ENCODE measurements at regions not wholly inside any gene's neighbourhood (a gene's known extent, or its start where the extent isn't known, plus 50 kb on each side); places are given as distances from the start of the nearest gene placed in this dataset.

GRCh38 chr2:217149087-217149660 is 289.3 kb upstream of the TNP1 start:
- no peak for DNase-seq

DNA sequence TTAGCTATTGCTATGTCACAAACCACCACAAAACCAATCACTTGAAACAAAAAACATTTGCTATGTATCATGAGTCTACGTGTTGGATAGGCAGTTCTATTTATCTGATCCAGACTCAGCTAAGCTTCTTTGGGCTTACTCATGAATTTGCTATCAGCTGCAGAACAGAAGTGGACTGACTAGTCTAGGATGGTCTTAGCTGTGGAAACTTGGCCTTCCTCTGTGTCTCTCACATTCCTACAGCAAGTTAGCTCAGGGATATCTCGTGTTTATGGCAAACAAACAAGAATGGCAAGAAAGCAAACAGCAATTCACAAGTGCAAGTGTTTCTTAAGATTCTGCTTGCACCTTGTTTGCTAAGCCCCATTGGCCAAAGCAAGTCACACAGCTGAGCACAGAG is 288.0 kb upstream of the TNP1 start:
- DNase-seq, result no peak

DNA sequence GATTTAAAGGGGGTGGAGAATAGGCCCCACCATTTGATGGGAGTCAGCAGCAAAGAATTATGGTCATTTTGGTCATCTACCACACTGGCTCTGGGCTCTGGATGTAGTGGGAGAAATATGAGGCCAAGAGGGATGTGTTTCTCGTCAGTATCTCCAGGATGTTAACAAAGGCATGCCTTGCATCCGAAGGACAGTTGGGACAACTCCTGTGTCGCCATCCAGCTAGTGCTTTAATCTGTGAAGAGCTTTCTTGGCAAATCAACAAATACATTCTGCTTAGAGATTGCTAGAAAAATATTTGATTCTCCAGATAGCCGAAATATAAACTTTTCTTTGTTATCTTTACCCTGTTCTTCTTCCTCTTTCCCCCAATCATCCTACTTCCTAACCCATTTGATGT is 287.1 kb upstream of the TNP1 start:
- no peak for DNase-seq

- DNase-seq, result peak; percentile 31
These were observed 282.9 kb upstream of the TNP1 start for GRCh38 chr2:217142649-217143266.

DNA sequence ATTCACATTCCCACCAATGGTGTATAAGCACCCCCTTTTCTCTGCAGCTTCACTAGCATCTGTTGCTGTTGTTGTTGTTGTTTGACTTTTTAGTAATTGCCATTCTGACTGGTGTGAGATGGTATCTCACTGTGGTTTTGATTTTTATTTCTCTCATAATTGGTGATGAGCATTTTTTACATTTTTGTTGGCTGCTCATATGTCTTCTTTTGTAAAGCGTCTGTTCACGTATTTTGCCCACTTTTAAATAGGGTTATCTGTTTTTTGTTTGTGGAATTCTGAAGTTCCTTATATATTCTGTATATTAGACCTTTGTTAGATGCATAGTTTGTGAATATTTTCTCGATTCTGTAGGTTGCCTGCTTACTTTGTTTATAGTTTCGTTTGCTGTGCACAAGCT is 278.4 kb upstream of the TNP1 start:
- DNase-seq, result no peak

DNA sequence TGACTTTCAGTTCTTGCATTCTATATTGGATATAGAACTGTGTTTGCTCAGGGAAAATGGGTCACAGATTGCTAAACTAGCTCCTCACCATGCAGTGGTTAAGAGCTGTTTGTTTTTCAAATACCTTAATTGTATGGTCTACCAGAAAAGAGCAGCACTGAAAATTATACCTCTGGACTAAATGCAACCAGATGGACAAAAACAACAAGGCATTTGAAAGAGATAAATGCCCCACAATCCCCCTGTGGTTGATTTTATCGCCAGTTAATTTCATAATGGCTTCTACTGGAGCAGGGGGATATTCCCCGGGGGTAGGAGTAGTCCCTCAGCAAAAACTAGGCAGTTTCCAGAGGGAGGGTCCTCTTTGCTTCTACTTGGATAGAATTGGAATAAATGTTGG is 267.9 kb upstream of the TNP1 start:
- DNase-seq, result no peak

- no peak for DNase-seq
These were observed 265.1 kb upstream of the TNP1 start for GRCh38 chr2:217125014-217125413.

DNA sequence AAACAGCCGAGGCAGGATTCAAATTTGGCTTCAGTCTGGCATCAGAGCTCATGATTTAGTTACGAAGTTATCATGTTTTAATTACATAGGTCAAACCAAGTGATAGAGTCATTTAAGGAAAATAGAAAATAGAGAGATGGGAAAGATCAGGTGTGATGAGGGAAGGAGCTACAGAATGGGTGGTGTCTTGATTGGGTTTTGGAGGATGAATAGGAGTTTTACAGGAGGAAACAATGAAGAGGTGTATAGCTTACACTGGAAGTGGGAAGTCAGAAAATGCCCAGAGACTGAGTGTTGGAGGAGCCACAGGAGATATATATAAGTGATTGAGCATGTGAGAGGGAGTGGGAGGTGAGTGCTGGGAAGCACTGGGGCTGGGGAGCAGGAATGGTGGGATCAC is 264.2 kb upstream of the TNP1 start:
- DNase-seq, result no peak

- no peak for DNase-seq
These were observed 261.7 kb upstream of the TNP1 start for GRCh38 chr2:217121565-217121964.

DNA sequence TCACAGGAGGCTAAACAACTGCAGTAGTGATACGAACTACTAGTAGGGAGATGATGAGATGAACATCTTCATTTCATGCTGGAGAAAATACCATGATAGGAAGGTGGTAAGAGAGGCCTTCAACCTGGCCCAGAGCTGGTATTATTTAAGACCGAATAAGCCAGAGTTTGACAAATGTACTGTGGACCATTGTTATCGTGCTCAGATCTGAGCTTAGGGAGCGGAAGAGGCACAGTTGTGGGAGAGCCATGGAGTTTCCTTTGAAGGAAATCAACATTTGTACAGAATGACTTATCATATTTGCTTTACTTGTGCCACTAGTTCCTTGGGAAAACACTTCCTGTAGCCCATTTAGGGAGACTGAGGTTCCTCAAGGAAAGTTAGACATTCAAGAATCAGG is 260.6 kb upstream of the TNP1 start:
- no peak for DNase-seq

DNA sequence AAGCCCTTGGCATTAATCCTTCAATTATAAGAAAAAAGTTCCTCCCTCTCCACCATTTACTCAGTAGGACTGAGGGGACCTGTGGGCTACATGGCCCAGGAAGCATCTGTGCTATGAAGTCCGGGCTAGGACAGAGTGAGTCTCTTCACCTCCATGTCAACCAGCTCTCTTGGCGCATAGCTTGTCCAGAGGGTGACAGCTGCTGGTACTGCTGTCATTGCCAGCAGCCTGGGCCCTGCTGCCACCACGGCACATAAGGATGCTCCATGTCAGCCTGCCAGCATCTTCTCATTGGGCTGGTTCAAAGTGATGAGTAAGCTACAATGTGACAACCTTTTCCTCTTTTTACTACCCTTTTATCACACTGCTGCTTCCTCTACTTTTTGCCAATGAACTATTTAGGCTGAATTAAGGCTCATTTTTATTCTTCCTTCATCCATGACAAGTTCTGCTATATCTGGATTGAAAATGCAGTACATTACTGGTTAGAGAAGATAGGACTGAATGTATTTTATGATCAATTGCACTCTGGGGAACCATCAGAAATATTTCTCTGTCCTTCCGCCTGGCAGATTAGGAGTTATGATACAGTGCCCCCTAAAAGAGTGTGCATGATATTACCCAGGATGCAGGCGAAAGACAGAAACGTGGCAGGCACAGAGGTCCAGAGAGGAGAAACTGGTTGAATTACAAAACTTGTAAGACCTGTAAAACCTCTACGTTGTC is 258.9 kb upstream of the TNP1 start:
- DNase-seq, result no peak

- no peak for DNase-seq
These were observed 257.7 kb upstream of the TNP1 start for GRCh38 chr2:217117523-217117922.

GRCh38 chr2:217116610-217117009 is 256.7 kb upstream of the TNP1 start:
- no peak for DNase-seq

DNA sequence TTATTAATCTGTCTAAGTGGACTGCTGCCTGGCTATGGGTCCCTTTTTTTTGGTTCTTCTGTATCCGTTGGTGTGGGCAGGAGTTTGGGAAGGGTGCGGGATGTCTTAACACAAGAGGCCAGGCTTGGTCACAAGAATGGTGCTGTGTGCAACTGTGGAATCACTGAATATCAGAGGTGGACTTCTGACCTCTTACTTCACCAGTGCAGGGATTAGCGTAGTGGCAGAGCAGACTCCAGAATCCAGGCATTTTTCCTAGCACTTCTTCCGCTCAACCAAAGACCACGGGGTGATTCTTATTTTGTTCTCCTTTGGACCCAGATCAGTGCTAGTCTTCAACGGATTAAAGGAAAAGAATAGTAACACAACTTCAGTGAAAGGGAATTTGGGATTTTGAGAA is 254.3 kb upstream of the TNP1 start:
- DNase-seq, result no peak

DNA sequence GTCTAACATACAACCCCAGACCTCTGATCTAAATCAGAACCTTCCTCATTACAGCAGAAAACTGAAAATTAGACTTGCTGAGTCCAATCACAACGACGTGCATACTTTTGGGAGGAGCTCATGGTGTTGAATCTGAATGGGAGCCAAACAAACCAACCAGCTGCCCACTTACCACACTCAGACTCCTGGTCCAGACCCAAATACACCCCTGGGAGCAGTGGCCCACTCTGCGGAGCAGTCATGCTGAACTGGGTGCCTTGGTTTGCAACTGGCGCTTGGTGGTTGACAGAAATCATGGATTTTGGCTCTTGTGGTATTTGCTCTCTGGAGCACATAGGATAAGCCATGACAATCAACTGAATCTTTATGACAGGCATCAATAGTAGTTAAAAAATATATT is 253.6 kb upstream of the TNP1 start:
- no peak for DNase-seq

- no peak for DNase-seq
These were observed 250.7 kb upstream of the TNP1 start for GRCh38 chr2:217110550-217110949.

DNA sequence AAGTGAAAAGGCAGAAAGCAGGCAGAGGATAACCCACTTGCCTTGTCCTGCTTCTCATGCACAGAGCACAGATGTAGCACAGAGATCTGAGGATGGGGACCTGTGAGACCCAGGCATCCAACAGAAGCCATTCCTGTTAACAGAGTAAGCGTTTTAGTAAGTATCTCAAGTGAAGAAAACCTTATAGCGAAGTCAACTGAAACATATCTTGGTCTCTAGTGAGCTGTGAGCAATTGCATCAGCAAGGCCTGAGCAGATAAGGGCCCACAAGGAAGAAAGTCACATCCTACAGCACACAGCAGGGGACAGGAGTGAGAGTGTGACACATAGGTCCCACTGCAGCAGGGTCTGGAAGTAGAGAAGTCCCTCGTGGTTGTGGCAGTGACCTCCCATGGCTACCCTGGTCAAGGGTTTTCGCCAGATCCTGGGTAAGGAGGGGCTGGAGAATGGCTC is 248.7 kb upstream of the TNP1 start:
- DNase-seq, result no peak

GRCh38 chr2:217108086-217108485 is 248.2 kb upstream of the TNP1 start:
- no peak for DNase-seq

GRCh38 chr2:217107480-217107879 is 247.6 kb upstream of the TNP1 start:
- no peak for DNase-seq

DNA sequence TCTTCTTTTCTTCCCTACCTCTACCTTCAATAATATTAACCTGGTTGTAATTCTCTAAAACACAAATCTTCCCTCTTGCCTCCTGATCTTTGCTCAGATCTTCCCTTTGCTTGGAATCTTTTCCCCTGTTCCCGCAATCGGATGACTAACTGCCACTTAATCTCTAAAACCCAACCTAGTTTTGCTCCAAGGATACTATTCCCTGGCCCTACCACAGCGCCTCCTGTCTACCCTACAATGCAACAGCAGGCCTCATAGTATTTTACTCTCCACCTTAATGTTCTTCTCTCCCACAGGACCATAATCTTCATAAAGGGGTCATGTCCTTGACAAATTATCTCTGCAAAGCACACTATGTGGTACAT is 246.8 kb upstream of the TNP1 start:
- no peak for DNase-seq

DNA sequence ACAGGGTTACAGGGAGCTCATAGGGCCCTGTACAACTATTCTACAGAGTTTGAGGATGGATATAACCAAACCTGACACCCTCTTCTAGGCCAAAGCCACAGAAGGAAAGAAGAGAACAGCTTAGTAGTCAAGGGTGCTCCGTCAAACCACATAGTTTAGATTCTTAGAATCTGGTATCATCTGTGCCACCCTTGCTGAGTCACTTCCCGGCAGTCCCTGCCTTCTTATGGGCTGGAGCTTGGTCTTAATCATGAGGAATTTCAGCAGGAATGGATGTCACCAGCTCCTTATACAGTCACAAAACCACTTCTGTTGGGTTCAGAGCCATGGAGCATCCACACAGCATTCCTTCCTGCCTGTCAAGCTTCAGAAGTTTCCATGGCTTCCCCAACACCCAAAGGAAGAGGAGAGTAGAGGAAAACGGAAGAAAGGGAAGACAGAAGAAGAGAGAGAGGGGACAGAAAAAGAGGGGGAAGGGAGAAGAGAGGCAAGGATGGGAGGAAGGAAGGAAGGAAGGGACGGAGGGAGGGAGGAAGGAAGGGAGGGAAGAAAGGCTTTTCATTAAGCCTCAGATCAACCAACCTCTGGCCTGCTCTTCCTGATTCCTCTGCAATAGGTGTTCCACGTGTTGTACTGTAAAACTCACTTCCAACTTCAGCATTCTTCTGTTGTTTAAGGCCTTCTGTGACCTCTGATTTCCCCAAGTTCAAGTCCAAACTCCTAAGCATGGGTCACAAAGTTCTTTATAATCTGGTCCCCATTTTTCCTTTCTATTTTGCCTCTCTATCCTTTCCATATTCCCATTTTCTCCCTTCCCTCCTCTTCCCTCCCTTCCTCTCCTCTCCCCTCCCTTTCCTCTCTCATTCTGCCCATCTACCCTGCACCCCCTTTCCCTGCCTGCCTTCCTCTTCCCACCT is 246.1 kb upstream of the TNP1 start:
- DNase-seq, result no peak

DNA sequence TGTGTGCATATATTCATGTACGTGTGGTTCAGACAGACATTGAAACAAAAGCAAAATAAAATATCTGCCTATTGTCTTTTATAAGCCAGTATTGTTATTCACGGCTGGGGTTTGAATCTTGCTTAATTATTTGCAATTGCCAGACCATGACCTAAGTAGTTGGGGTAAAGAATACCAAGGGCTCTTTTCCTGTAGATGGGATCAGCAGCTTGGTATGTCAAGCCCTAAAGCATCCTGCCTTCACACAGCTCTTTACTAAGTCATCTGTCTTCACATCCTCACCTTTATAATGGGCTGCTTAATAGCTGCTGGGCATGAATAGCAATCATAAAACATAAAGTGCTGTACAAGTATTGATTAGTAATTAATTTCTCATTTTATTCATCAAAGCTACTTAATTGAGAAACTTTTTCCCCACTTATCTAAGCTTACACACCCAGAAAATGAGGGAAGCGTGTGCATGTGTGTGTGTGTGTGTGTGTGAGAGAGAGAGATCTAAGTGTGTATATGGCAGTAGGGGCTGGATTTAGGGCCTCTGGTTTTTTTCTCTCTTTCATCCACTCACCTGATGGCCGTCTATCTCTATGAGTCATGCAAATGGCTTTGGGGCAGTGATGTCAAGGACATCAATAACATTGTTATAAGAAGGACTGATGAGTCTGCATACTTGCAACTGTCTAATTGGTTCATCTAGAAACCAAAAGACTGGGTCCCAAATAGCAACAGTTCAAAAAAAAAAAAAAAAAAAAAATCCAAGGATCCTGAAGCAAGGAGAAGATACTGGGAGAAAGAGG is 244.1 kb upstream of the TNP1 start:
- DNase-seq, result no peak

- no peak for DNase-seq
These were observed 243.1 kb upstream of the TNP1 start for GRCh38 chr2:217102956-217103355.

Data from SHP77 treated with DMSO at 0.1 percent for 48 hours (cell line).